Neuron (in vitro differentiated cells): ENCODE measurements at regions not wholly inside any gene's neighbourhood (a gene's known extent, or its start where the extent isn't known, plus 50 kb on each side); places are given as distances from the start of the nearest gene placed in this dataset.

Experiments
- H2AFZ ChIP-seq: one replicate; pipeline ENCODE4 v1.6.1; 2013; ENCODE audit warnings: low read depth, mild to moderate bottlenecking, inconsistent platforms, low read length, moderate library complexity
- H3K27me3 ChIP-seq: one replicate; pipeline ENCODE4 v1.6.1; 2013; ENCODE audit warnings: low read length; ENCODE audit not compliant: insufficient read depth
- H3K36me3 ChIP-seq: one replicate; pipeline ENCODE4 v1.6.1; 2013; ENCODE audit warnings: low read length; ENCODE audit not compliant: insufficient read depth
- H3K4me1 ChIP-seq: one replicate; pipeline ENCODE4 v1.6.1; 2013; ENCODE audit warnings: low read length; ENCODE audit not compliant: insufficient read depth
- H3K4me3 ChIP-seq: 2 replicates; pipeline ENCODE4 v1.5.1; 2013; ENCODE audit warnings: mild to moderate bottlenecking, low read length, moderate library complexity
- H3K9me3 ChIP-seq: one replicate; pipeline ENCODE4 v1.6.1; 2013; ENCODE audit warnings: low read length

DNA sequence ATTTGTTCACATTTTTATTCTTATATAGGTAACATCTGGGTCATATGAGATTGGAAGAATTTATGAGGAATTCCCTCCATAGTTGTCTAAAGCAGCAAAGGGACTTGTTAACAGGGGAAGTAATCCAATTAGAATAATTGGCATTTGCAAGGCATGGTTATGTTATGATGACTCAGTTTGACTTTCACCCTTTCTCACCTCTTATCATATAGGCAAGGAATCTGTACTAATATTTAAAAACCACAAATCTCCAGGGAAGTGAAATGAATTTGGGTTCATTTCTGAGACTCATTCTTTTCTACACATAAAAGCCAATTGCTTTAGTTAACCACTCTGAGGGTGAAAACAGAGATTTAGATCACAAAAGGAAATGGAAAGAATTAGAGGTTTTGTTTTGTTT is 281.5 kb upstream of the DKK2 start:
- H3K4me3 ChIP-seq = no peak overlapping the region
- no peaks in the 10 kb centered on the region for H3K36me3 ChIP-seq
- no peaks in the 10 kb centered on the region for H3K9me3 ChIP-seq
- no peaks in the 10 kb centered on the region for H3K27me3 ChIP-seq
- H2AFZ ChIP-seq = no peak overlapping the region
- no peaks in the 10 kb centered on the region for H3K4me1 ChIP-seq

DNA sequence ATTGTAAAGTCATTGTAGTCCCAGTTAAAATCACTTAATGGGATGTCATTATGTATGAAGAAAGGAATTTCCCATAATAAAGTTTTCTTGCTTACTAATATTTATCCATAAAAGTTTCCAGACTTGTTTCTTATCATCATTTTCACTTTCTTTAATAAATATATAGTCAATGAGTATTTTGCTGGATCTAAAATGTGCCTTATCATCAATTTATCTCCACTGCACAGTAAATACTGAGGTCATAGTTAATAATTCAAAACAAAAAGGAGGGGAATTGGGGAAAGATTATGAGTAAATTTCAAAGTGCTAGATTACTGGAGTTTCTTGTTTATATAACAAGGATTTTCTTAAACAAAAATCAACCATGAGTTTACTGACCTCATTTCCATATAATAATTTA is 279.5 kb upstream of the DKK2 start:
- Histone ChIP-seq H3K4me3 (no peak overlapping the region), H3K27me3 (no peaks in the 10 kb centered on the region), H2AFZ (no peak overlapping the region), H3K36me3 (no peaks in the 10 kb centered on the region), H3K9me3 (no peaks in the 10 kb centered on the region), H3K4me1 (no peaks in the 10 kb centered on the region)

DNA sequence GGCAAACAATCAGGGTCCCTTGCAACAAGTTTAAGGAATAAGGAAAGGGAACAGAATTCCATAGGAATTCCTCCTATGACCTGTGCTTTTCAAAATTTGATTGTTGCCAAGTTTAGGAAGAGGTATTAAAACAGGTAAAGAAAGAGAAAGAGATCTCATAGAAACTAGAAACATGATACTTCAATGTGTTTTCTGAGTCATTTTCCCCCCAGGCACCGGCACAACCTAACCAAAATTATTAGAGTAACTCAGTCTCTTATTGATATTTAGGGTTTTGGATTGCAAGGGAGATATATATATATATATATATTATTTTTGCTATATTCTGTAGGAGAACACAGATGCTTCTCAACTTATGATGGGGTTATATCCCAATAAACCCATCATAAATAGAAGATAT is 278.0 kb upstream of the DKK2 start:
- Histone ChIP-seq H2AFZ (no peak overlapping the region), H3K4me1 (no peaks in the 10 kb centered on the region), H3K4me3 (no peak overlapping the region), H3K27me3 (no peaks in the 10 kb centered on the region), H3K36me3 (no peaks in the 10 kb centered on the region), H3K9me3 (no peaks in the 10 kb centered on the region)

DNA sequence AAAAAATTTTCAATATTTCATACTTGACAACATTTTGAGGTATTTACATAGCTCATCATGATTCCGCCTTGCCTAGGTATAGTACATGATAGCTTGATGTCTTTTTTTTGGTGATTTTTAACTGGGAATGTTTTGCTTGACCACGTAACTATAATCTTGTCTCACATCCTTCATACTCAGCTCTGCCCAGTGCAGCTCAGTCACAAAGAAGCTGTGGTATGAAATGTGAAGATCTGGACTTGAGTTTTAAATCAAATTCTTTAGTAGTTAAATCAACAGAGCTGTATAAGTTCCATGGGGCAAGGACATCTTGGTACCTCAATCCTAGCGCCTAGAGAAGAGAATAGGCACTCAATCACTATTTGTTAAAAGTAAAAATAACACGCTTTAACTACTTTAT is 276.3 kb upstream of the DKK2 start:
- H3K36me3 ChIP-seq = no peaks in the 10 kb centered on the region
- H3K27me3 ChIP-seq = no peaks in the 10 kb centered on the region
- no peak overlapping the region for H2AFZ ChIP-seq
- H3K4me3 ChIP-seq = no peak overlapping the region
- no peaks in the 10 kb centered on the region for H3K9me3 ChIP-seq
- H3K4me1 ChIP-seq = no peaks in the 10 kb centered on the region

DNA sequence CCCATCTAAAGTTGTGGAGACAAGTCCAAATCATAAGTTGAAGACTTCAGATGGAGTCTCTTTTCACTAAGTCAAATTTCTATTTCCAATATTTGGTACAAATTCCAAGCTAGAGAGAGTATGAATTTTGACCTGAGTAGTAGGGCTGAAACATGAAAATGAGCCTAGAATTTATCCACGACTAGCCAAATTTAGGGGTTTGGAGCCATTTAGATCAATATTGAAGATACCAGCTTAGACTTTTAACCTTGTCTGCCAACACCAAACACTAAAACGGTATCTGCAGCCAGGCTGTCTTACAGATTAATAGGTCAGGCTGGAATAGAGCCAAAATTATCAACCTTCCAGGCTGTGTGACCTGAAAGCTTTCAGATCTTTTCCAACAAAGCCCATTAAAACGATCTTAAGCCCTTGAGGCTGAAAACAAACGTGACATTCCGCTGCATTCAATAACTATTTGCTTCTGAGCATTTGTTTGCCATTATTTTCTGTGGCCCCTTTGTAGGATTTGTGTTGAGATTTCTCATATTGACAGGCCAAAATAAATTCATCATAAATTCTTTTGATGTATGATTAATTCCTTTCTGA is 268.7 kb upstream of the DKK2 start:
- H2AFZ ChIP-seq = no peak overlapping the region
- no peaks in the 10 kb centered on the region for H3K27me3 ChIP-seq
- H3K36me3 ChIP-seq = no peaks in the 10 kb centered on the region
- H3K9me3 ChIP-seq = no peaks in the 10 kb centered on the region
- H3K4me3 ChIP-seq = no peak overlapping the region
- H3K4me1 ChIP-seq = no peaks in the 10 kb centered on the region

DNA sequence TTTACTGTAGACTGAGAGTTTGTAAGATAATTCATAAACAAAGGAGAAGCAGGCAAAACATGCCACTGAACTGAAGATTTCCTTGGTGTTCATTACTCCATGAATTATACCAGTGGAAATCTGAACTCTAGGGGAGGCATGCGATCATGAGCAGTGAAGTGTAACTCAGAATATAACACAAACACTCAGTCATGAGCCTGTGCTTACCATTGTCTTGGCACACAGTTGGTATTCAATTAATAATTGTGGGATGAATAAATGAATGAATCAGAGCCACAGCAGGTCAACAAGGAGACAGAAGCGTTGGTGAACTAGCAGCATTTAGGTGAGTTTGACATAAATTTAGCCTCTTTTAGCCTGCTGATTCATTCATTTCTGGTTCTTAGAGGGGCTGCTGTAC is 263.5 kb upstream of the DKK2 start:
- no peaks in the 10 kb centered on the region for H3K36me3 ChIP-seq
- no peak overlapping the region for H3K4me3 ChIP-seq
- no peaks in the 10 kb centered on the region for H3K9me3 ChIP-seq
- no peak overlapping the region for H2AFZ ChIP-seq
- H3K27me3 ChIP-seq = no peaks in the 10 kb centered on the region
- H3K4me1 ChIP-seq = no peaks in the 10 kb centered on the region

DNA sequence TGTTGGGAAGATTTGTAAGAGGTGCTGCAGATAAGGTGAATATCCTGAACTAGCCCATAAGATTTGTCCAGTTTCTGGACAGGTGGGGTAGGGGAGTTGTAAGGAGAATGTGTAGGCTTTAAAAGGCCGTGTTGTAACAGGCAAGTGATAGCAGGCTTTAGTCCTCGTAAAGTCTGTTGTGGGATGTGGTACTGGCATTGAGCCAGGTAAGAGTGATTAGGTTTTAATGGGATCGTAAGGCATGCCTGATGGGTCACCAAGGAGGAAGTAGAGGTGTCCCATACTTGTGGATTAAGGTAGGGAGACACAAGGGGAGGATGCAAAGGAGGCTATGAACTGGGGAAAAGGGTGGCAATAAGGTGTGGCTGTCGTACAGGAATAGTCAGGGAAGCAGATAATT is 256.9 kb upstream of the DKK2 start:
- no peak overlapping the region for H3K4me3 ChIP-seq
- no peaks in the 10 kb centered on the region for H3K4me1 ChIP-seq

DNA sequence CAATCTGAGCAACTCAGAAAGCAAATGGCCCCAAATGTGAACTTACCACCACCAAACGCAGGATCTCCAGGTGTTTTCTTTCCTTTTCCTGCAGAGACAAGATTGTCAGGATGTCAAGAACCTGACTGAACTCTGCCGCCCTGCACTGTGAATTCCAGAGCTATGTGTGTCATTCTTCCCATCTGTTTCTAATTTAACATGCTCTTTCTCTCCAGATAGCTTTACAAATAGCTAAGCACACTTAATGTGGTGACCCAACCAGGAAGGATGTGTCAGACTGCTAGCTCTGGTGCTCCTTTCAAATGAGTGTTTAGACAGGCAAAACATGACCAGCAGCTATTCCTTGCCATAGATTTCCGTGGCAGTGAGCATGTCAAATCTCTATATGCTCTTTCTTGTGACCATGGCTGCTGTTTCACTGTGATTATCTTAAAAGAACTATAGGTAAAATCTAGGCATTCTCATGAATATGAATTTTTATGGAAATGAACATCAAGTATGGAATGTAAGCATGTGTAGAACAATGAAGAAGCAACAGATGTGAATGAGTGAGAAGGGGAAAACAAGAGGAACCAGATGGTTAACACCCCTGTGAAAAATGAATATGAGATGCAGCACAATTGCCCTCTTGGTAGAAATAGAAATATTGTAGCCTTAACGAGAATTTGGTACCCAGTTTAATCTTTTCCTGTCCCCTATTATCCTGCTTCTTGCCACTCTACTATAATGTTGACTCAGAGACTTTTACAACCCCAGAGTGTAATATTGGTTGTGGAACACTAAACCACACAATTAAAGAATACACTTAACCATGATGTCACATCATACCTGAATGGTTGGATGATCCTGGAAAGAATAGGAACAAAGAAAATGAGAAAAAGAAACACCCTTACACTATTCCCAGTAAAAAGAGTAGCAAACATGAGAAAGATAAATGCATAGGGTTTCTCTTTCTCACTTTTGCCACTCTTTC is 247.8 kb upstream of the DKK2 start:
- Histone ChIP-seq H3K9me3 (no peaks in the 10 kb centered on the region), H3K27me3 (no peaks in the 10 kb centered on the region), H3K36me3 (no peaks in the 10 kb centered on the region), H2AFZ (no peak overlapping the region), H3K4me1 (peaks cover 16% of the 10 kb centered on the region), H3K4me3 (no peak overlapping the region)

More for the DNA sequence above, 256.9 kb upstream of the DKK2 start:
- no peak overlapping the region for H2AFZ ChIP-seq
- H3K36me3 ChIP-seq = no peaks in the 10 kb centered on the region
- H3K9me3 ChIP-seq = no peaks in the 10 kb centered on the region
- no peaks in the 10 kb centered on the region for H3K27me3 ChIP-seq

DNA sequence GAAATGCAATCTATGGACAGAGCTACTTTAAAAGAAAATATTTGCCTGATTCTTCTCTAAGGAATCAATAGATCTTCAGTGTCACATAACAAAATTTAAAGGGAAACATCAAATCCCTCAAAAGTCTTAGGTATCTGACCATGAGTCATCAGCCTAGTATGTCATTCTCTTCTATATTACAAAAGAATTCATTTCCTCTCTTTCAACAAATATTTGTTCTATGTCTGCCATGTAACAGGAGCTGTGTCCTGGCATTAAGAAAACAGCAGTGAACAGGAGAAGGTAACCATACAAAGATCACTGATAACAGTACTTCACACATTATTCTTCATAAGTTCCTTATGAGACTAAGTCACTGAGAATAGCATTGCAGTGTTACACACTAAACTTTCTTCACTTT is 243.6 kb upstream of the DKK2 start:
- Histone ChIP-seq H3K27me3 (no peaks in the 10 kb centered on the region), H3K36me3 (no peaks in the 10 kb centered on the region), H3K9me3 (no peaks in the 10 kb centered on the region), H3K4me3 (no peak overlapping the region), H3K4me1 (peaks cover 16% of the 10 kb centered on the region), H2AFZ (no peak overlapping the region)

DNA sequence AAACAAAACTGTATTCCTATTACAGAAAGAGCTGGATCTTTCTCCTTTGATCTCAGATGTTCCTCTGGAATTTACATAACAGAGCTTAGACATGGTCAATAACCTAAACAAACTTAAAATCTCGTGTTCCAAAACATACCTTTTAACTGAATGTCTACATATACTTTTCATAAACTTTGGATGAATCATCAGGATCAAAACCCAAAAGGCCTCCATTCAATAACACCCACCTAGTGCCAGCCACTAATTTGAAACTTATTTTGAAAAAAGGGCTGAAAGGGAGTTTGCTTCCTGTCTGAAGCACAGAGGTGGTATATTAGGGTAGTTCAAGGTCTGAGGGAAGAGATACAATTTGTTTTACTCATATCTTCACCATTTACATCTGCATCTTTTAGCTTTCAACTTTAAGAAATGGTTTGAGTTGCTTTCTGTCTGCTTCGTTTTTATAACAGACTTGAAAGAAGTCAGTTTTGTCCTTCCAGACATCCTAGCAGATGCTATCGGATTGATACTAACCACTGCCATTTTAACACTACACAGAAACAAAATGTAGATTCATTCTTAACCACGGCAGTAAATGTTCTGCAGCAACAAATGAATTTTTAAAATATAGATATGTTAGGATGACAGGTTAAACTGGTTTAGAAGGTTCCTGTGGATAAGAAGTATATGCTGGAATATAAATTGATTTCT is 242.8 kb upstream of the DKK2 start:
- no peaks in the 10 kb centered on the region for H3K36me3 ChIP-seq
- no peaks in the 10 kb centered on the region for H3K27me3 ChIP-seq
- H3K4me1 ChIP-seq = peaks cover 12% of the 10 kb centered on the region
- no peak overlapping the region for H3K4me3 ChIP-seq
- no peaks in the 10 kb centered on the region for H3K9me3 ChIP-seq
- no peak overlapping the region for H2AFZ ChIP-seq

DNA sequence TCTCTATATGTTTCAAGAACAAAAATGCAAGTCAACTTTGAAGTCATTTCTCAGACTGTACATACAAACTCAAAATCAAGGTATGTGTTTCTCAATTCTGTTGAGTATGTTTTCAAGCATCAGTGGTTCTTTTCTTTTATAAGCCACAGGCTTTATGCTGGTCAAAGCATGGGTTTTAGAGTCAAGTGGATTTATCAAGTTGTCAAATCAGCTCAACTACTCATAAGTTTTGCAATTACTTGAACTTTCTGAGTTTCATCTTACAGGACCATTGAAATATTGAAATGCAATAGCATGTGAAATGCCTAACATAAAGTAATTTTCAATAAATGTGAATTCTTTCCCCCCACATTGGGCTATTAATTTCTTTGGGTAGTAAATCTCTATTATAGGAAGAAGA is 239.9 kb upstream of the DKK2 start:
- peaks cover 5% of the 10 kb centered on the region for H3K4me1 ChIP-seq
- H3K27me3 ChIP-seq = no peaks in the 10 kb centered on the region
- H3K9me3 ChIP-seq = no peaks in the 10 kb centered on the region
- H2AFZ ChIP-seq = no peak overlapping the region
- H3K36me3 ChIP-seq = no peaks in the 10 kb centered on the region
- no peak overlapping the region for H3K4me3 ChIP-seq

DNA sequence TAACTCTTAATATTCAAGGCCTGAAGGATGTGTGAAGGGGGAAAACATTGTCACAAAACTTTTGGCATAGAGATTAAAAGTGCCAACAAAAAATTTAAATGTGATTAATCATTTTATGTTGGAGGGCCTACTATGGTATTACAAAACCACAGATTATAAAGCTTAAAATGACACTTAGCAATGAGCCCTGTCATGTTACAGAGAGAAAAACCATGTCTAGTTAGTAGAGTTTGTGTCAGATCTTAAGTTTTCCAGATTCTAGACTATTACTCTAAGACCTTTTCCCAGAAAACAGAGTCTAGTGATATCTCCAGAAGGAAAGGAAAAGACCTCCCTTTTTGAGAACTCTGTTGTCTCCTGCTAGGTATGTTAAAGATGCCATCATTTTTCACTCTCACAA is 239.1 kb upstream of the DKK2 start:
- Histone ChIP-seq H3K4me1 (peaks cover 5% of the 10 kb centered on the region), H3K27me3 (no peaks in the 10 kb centered on the region), H2AFZ (no peak overlapping the region), H3K4me3 (no peak overlapping the region), H3K36me3 (no peaks in the 10 kb centered on the region), H3K9me3 (no peaks in the 10 kb centered on the region)

DNA sequence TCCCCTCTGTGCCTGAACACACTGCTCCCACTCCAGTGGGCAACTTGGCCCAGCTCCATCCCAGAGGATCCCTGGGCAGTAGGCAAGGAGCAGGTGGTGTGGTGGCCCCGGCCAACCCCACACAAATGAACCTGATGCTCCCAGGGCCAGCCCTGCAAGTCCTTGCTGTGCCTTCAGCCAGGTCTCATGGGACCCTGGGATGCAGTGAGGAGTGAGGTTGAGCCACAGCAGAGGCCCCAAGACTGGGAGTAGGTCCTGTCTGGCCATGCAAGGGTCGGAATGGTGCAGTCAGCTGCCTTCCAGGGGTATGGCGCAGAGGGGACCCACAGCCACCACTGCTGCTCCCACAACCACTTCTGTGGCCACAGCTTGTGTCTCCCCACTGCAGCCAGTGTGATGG is 234.5 kb upstream of the DKK2 start:
- no peaks in the 10 kb centered on the region for H3K9me3 ChIP-seq
- H3K36me3 ChIP-seq = no peaks in the 10 kb centered on the region
- H2AFZ ChIP-seq = no peak overlapping the region
- no peak overlapping the region for H3K4me3 ChIP-seq
- no peaks in the 10 kb centered on the region for H3K27me3 ChIP-seq
- no peaks in the 10 kb centered on the region for H3K4me1 ChIP-seq
